NOMO-1 (cell line): ENCODE measurements at regions not wholly inside any gene's neighbourhood (a gene's known extent, or its start where the extent isn't known, plus 50 kb on each side); places are given as distances from the start of the nearest gene placed in this dataset.

Source experiments
- DNase-seq, 2 experiments: peaks; one replicate each; lab custom pipeline; 2025; ENCODE audit not compliant: unreplicated experiment in 2 of 2; lab: John Stamatoyannopoulos, UW

DNA sequence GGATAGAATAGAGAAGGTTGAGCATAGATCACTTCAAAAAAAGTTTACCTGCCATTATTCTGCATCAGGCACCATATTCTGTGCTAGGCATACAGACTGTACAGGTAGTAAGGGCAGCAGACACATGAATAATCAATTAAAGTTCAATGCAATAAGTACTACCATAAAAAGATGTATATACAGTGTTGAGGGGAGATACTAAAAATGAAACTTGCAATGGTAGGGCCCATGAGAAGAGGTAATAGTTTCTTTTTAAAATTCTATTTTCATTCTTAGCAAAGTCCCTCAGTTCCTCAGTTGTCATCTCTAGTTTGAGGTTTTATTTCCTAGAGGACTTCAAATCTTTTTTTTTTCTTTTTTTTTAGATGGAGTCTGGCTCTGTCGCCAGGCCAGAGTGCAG is 819.9 kb downstream of the FAM181B start:
- DNase-seq, result no peak

DNA sequence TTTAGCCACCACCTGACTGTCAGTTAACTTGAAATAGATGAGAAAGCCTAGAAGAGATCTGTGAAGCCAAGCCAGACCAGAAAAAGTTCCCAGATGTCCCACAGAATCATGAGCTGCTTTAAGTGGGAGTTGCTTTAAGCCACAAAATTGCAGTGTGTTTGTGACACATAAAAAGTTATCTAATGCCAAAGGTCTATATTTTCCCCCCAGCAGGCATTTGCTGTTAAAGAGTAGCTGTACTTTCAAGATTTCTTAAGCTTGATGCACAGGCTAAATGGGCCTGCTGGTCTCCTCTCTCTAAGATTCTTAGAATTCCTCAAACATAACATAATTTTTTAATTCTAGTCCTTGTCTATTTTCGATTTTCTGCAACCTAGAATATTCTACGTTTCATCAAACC is 825.7 kb downstream of the FAM181B start:
- no peak for DNase-seq

GRCh38 chr11:81899156-81899555 is 834.5 kb downstream of the FAM181B start:
- no peak for DNase-seq

- DNase-seq, result no peak
These were observed 836.0 kb downstream of the FAM181B start for GRCh38 chr11:81897639-81898038.

GRCh38 chr11:81895258-81895657 is 838.4 kb downstream of the FAM181B start:
- DNase-seq, result no peak

GRCh38 chr11:81892770-81893635 is 840.7 kb downstream of the FAM181B start:
- DNase-seq, result no peak

DNA sequence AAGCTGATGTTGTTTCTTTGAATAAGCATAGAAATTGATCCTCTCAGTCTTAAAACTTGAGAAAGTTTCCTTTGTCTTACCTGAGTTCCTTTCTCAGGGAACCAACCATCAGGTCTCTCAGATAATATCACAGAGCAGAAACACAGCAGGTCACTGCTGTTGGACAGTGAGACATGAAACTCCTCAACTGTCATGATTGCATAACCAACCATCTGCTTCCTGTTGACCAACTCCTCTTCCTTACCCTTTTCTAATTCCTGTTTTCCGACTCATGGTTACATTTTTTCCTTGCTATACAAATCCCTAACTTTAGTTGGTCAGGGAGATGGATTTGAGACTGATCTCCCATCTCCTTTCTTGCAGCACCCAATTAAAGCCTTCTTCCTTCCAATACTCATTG is 845.3 kb downstream of the FAM181B start:
- peak in 1 of 2 experiments; percentile 29 for DNase-seq

- no peak for DNase-seq
These were observed 846.0 kb downstream of the FAM181B start for GRCh38 chr11:81887671-81888070.

- no peak for DNase-seq
These were observed 847.1 kb downstream of the FAM181B start for GRCh38 chr11:81886406-81887075.

- no peak for DNase-seq
These were observed 859.0 kb downstream of the FAM181B start for GRCh38 chr11:81874635-81875034.

DNA sequence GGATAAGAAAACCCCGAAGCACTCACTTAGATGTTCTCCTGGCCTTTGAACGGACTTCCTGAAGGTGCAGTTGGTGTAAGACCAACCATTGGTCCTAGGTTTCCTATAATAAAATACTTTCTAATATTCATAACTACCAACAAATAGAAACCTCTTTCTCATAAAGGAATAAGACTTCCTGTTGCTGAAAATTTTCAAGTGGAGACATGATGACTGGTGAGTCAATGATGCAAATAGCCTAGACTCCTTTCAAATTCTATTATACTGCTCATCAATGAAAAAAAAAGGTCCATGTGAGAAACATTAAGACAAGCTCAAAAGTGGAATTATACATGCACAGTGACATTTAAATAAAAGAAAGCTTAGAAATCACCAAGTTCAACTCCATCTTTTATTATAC is 862.8 kb downstream of the FAM181B start:
- no peak for DNase-seq

- DNase-seq, result no peak
These were observed 863.6 kb downstream of the FAM181B start for GRCh38 chr11:81870066-81870412.

DNA sequence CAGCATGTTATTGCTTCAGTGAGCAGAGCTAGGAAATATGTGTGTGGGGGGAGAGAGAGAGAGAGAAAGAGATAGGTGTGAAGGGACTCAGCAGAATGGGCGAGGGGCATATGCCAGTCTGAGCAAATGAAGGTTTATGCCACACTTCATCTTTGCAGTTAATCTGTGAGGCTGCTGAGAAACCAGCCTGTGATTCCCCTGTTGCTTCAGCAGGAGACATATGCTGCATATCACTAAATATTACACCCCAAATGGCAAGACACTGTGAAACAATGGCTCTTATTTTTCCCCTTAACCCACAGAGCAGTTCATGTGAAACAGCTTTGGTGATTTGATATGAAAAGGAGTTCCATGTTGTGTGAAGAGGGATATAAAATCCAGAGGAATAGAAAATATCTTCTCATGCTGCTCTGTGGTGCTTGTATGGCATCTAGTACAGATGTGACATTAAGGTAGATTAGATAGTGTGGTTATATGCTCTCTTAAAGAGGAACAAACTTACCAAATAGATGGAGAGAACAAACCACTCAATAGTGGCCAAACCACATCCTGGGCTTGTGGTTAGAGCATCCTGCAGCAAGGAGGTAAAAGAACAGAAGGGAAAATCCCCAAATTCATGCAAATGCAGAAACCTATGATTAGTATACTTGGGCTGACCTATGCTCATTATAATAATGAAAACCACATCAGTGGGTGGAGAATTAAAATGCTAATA is 864.2 kb downstream of the FAM181B start:
- peak; percentile 82 to 97 for DNase-seq

DNA sequence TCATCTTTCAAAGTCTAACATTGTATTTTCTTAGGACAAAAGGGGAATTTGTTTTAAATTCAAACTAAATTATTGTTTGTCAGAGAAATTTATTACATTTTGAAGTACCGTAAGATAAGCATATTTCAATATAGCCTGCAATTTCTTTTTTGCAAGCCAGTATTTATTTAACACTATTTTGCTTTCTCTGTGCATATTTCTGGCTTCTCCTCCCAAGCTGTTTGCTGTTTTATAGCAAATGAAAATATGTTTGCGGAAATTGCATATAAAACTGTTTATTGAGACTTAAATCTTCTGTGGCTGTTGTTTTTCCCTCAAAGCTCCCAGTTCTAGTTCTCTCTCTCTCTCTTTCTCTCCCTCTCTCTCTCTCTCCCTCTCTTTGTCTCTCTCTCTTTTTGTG is 866.8 kb downstream of the FAM181B start:
- no peak for DNase-seq

GRCh38 chr11:81857386-81857785 is 876.3 kb downstream of the FAM181B start:
- DNase-seq, result no peak

- DNase-seq, result no peak
These were observed 879.9 kb downstream of the FAM181B start for GRCh38 chr11:81853791-81854190.

- no peak for DNase-seq
These were observed 880.8 kb downstream of the FAM181B start for GRCh38 chr11:81852896-81853295.

- no peak for DNase-seq
These were observed 893.3 kb downstream of the FAM181B start for GRCh38 chr11:81840380-81840779.

- DNase-seq, result no peak
These were observed 893.7 kb downstream of the FAM181B start for GRCh38 chr11:81839976-81840375.

DNA sequence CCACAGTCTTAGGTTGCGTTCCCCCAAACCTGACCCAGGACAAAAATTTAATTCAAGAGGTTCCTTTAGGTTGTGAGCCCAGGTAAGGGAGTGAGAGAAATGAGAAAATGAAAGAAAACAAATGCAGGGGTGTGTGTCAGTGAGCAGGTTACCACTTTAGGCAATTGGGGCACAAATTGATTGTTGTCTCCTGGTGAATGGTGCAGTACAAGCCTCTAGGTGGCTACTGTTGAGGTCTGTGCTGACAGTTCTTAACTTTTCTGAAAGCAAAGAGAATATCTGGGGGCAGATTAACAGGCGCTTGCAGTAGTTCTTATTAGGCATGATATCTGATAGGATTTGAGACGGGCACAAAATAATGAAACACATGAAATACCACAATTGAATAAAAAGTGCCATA is 894.6 kb downstream of the FAM181B start:
- DNase-seq, result no peak

DNA sequence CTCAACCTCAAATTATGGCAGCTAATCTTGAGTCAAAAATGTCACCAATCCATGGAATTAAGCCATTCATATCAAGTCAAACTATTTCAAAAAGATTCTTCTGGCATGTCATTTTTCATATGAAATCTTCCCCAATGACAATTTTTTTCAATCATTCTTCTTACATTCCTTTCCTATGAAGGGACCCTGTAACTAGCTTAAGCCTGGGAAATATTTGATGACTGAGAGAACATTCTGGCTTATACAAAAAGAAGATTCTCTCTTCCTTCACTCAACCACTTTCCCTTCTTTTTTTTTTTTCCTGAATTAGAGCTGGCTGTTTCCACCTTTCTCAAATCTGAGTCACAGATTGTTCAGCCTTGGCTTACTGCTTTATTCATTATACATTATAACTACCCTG is 903.7 kb downstream of the FAM181B start:
- DNase-seq, result no peak

DNA sequence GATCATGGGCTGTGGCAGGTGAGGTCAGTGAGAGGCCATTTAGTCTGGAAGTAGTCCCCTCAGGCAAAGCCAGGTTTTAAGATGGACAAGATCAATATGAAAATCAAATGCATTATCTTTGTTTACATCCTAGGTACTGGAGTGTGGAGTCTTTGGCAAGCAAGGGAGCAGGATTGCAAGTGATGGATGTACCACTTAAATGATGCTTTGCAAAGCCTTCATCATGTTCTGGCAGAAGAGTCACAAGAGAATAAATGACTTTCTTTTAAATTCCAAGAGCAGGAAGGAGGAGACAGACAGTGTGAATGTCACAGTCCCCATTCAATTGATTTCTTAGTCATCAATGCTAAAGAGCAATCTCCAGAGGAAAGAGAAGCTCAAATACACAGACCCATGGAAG is 908.3 kb downstream of the FAM181B start:
- DNase-seq, result no peak
